ENCODE measurements at regions not wholly inside any gene's neighbourhood (a gene's known extent, or its start where the extent isn't known, plus 50 kb on each side); places are given as distances from the start of the nearest gene placed in this dataset.

- Histone ChIP-seq H3K4me1 (ENCODE audit: insufficient read depth, low read length, poor library complexity, severe bottlenecking) (peaks cover 43% of the 10 kb centered on the region), H3K36me3 (ENCODE audit: insufficient read depth, low read length) (no peaks in the 10 kb centered on the region), H3K4me2 (ENCODE audit: low read length) (no peak overlapping the region), H4K20me1 (ENCODE audit: insufficient read depth, low read length) (no peaks in the 10 kb centered on the region), H3K9me3 (ENCODE audit: low read length) (no peaks in the 10 kb centered on the region), H3K79me2 (ENCODE audit: insufficient read depth, low read depth, low read length) (no peaks in the 10 kb centered on the region), H3K9me2 (ENCODE audit: insufficient read depth, low read length) (no peaks in the 10 kb centered on the region), H2AFZ (ENCODE audit: low read length) (peak overlapping the region; percentile 52; the same call in 1 of the 2 replicates), H3K27ac (ENCODE audit: low read depth, low read length, poor library complexity, severe bottlenecking) (no peak overlapping the region), H3K4me3 (ENCODE audit: low read depth, low read length, poor library complexity, severe bottlenecking) (no peak overlapping the region)
- BruUV-seq (replicated peaks): no TSS peak
- no peak for DNase-seq (ENCODE audit: low spot score)
- POLR2A ChIA-PET: interaction anchor here (0.7 to 2.1 kb wide), 7 partner anchors 9 to 377 kb away, joined by 3 to 14 read pairs (median 3); no protein-coding TSS in a partner anchor
- intact Hi-C loops (cut with micrococcal nuclease; ENCODE audit: unreplicated experiment): no loop called here
- TF ChIP-seq EZH2phosphoT487 (IDR thresholded peaks at IDR 0.05; ENCODE audit: borderline replicate concordance, low read depth, low read length): no peak
- TF ChIP-seq CTCF (conservative IDR thresholded peaks at IDR 0.05; ENCODE audit: low read length): no peak
- CTCF ChIA-PET (ENCODE audit: unreplicated experiment): interaction anchor here (0.9 kb wide), 1 partner anchor 11 kb away, joined by 4 read pairs; no protein-coding TSS in a partner anchor
Observed at GRCh38 chr1:234989479-234990327, 138.9 kb downstream of the TOMM20 start.

- TF ChIP-seq EZH2phosphoT487 (IDR thresholded peaks at IDR 0.05; ENCODE audit: borderline replicate concordance, low read depth, low read length): no peak
- no peak for TF ChIP-seq CTCF (conservative IDR thresholded peaks at IDR 0.05; ENCODE audit: low read length)
- ChIA-PET POLR2A (interaction anchor here (0.7 to 2.1 kb wide), 6 partner anchors 8 to 377 kb away, joined by 3 to 14 read pairs (median 3); no protein-coding TSS in a partner anchor), CTCF (ENCODE audit: unreplicated experiment) (interaction anchor here (0.9 kb wide), 1 partner anchor 10 kb away, joined by 4 read pairs; no protein-coding TSS in a partner anchor)
- Histone ChIP-seq H3K36me3 (ENCODE audit: insufficient read depth, low read length) (no peaks in the 10 kb centered on the region), H3K4me2 (ENCODE audit: low read length) (no peak overlapping the region), H4K20me1 (ENCODE audit: insufficient read depth, low read length) (no peaks in the 10 kb centered on the region), H3K27ac (ENCODE audit: low read depth, low read length, poor library complexity, severe bottlenecking) (no peak overlapping the region), H3K9me3 (ENCODE audit: low read length) (no peaks in the 10 kb centered on the region), H3K4me3 (ENCODE audit: low read depth, low read length, poor library complexity, severe bottlenecking) (no peak overlapping the region), H3K79me2 (ENCODE audit: insufficient read depth, low read depth, low read length) (no peaks in the 10 kb centered on the region), H2AFZ (ENCODE audit: low read length) (no peak overlapping the region; the same call in 1 of the 2 replicates), H3K4me1 (ENCODE audit: insufficient read depth, low read length, poor library complexity, severe bottlenecking) (peaks cover 45% of the 10 kb centered on the region), H3K9me2 (ENCODE audit: insufficient read depth, low read length) (no peaks in the 10 kb centered on the region)
- intact Hi-C loops (cut with micrococcal nuclease; ENCODE audit: unreplicated experiment): no loop called here
- no TSS peak for BruUV-seq (replicated peaks)
- DNase-seq (ENCODE audit: low spot score): no peak
Observed at GRCh38 chr1:234989019-234989418, 139.6 kb downstream of the TOMM20 start.

GRCh38 chr1:234988536-234988935 lies 140.1 kb downstream of the TOMM20 start:
- BruUV-seq (replicated peaks): no TSS peak
- ChIA-PET POLR2A (interaction anchor here (0.7 to 2.1 kb wide), 4 partner anchors 8 to 24 kb away, joined by 3 to 14 read pairs (median 4); no protein-coding TSS in a partner anchor), CTCF (ENCODE audit: unreplicated experiment) (no interaction called here)
- Histone ChIP-seq H2AFZ (ENCODE audit: low read length) (no peak overlapping the region; the same call in 1 of the 2 replicates), H3K9me3 (ENCODE audit: low read length) (no peaks in the 10 kb centered on the region), H3K4me3 (ENCODE audit: low read depth, low read length, poor library complexity, severe bottlenecking) (no peak overlapping the region), H3K36me3 (ENCODE audit: insufficient read depth, low read length) (no peaks in the 10 kb centered on the region), H3K4me1 (ENCODE audit: insufficient read depth, low read length, poor library complexity, severe bottlenecking) (peaks cover 50% of the 10 kb centered on the region), H3K4me2 (ENCODE audit: low read length) (no peak overlapping the region), H3K9me2 (ENCODE audit: insufficient read depth, low read length) (no peaks in the 10 kb centered on the region), H3K27ac (ENCODE audit: low read depth, low read length, poor library complexity, severe bottlenecking) (no peak overlapping the region), H4K20me1 (ENCODE audit: insufficient read depth, low read length) (no peaks in the 10 kb centered on the region), H3K79me2 (ENCODE audit: insufficient read depth, low read depth, low read length) (no peaks in the 10 kb centered on the region)
- DNase-seq (ENCODE audit: low spot score): no peak
- intact Hi-C loops (cut with micrococcal nuclease; ENCODE audit: unreplicated experiment): no loop called here
- TF ChIP-seq EZH2phosphoT487 (IDR thresholded peaks at IDR 0.05; ENCODE audit: borderline replicate concordance, low read depth, low read length) (no peak), CTCF (conservative IDR thresholded peaks at IDR 0.05; ENCODE audit: low read length) (no peak)

Measured in OCI-LY7 (cell line).